ENCODE measurements at regions not wholly inside any gene's neighbourhood (a gene's known extent, or its start where the extent isn't known, plus 50 kb on each side); places are given as distances from the start of the nearest gene placed in this dataset.

DNA sequence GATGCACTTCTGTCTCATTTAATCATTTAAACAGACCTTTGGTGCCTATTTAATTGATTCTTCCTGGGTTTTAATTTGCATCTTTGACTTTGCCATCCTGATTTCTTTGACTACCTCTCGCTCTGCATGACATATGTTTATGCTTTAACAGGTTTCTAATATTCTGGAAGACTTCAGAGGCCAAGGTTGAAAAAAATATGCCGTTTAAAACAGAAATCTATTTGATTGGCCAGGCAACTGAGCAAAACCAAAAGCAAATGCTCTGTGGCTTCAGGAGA, 303.4 kb downstream of the IRS1 start:
- no peak for TF ChIP-seq TRIM24 (CRISPR knock-in tag; IDR thresholded peaks at IDR 0.05)
- no peak for TF ChIP-seq KLF9 (CRISPR knock-in tag; IDR thresholded peaks at IDR 0.05; ENCODE audit: low read depth)
- TF ChIP-seq, protein P1, sequence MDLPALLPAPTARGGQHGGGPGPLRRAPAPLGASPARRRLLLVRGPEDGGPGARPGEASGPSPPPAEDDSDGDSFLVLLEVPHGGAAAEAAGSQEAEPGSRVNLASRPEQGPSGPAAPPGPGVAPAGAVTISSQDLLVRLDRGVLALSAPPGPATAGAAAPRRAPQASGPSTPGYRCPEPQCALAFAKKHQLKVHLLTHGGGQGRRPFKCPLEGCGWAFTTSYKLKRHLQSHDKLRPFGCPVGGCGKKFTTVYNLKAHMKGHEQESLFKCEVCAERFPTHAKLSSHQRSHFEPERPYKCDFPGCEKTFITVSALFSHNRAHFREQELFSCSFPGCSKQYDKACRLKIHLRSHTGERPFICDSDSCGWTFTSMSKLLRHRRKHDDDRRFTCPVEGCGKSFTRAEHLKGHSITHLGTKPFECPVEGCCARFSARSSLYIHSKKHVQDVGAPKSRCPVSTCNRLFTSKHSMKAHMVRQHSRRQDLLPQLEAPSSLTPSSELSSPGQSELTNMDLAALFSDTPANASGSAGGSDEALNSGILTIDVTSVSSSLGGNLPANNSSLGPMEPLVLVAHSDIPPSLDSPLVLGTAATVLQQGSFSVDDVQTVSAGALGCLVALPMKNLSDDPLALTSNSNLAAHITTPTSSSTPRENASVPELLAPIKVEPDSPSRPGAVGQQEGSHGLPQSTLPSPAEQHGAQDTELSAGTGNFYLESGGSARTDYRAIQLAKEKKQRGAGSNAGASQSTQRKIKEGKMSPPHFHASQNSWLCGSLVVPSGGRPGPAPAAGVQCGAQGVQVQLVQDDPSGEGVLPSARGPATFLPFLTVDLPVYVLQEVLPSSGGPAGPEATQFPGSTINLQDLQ (CRISPR knock-in tag; IDR thresholded peaks at IDR 0.05), result no peak
- TF ChIP-seq, protein P2, sequence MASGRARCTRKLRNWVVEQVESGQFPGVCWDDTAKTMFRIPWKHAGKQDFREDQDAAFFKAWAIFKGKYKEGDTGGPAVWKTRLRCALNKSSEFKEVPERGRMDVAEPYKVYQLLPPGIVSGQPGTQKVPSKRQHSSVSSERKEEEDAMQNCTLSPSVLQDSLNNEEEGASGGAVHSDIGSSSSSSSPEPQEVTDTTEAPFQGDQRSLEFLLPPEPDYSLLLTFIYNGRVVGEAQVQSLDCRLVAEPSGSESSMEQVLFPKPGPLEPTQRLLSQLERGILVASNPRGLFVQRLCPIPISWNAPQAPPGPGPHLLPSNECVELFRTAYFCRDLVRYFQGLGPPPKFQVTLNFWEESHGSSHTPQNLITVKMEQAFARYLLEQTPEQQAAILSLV (CRISPR knock-in tag; IDR thresholded peaks at IDR 0.05; ENCODE audit: borderline replicate concordance), result no peak
- no peak for TF ChIP-seq NFIC (IDR thresholded peaks at IDR 0.05; ENCODE audit: low read length)
- no peak for TF ChIP-seq CTCF (CRISPR knock-in tag; IDR thresholded peaks at IDR 0.05)
- TF ChIP-seq POLR2A (IDR thresholded peaks at IDR 0.05; ENCODE audit: insufficient read depth in 1 of 2, low read depth in 2 of 2, low read length in 2 of 2), result no peak
- TF ChIP-seq ZNF276 (CRISPR knock-in tag; IDR thresholded peaks at IDR 0.05; ENCODE audit: low read depth), result no peak
- TF ChIP-seq RELA (CRISPR knock-in tag; IDR thresholded peaks at IDR 0.05), result no peak
- no peak for TF ChIP-seq NONO (IDR thresholded peaks at IDR 0.05)
- TF ChIP-seq NONO (CRISPR knock-in tag; conservative IDR thresholded peaks at IDR 0.05), result no peak
- TF ChIP-seq ZNF792 (CRISPR knock-in tag; IDR thresholded peaks at IDR 0.05), result no peak
